ENCODE measurements at regions not wholly inside any gene's neighbourhood (a gene's known extent, or its start where the extent isn't known, plus 50 kb on each side); places are given as distances from the start of the nearest gene placed in this dataset.

DNA sequence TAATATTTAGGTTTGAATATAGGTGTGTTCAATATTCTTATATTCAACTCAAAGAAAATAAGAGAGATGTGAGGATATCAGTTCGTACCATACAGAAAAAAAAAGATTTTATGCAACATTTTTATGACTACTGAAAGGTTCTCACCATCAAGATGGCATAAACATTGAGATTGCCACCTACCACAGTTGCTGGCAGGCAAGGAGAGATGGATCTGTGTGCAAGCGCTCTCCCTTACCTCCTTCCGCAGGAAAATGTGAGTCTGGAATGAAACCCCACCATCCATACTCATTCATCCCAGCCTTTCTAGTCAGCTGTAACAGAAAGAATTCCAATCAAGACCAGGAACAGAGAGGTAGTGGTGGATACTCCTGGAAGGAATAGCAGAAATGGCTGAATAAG, 376.9 kb downstream of the PPP3CA start:
- Histone ChIP-seq H3K4me1 (ENCODE audit: control insufficient read depth, insufficient read depth, low read length) (no peaks in the 10 kb centered on the region), H3K27me3 (ENCODE audit: control insufficient read depth, insufficient read depth, low read length) (no peaks in the 10 kb centered on the region), H3K36me3 (ENCODE audit: control insufficient read depth, insufficient read depth, low read length) (no peaks in the 10 kb centered on the region), H3K4me3 (ENCODE audit: low read length) (no peak overlapping the region), H3K9ac (ENCODE audit: low read length) (no peak overlapping the region), H3K9me3 (ENCODE audit: control insufficient read depth, low read length) (no peaks in the 10 kb centered on the region)

DNA sequence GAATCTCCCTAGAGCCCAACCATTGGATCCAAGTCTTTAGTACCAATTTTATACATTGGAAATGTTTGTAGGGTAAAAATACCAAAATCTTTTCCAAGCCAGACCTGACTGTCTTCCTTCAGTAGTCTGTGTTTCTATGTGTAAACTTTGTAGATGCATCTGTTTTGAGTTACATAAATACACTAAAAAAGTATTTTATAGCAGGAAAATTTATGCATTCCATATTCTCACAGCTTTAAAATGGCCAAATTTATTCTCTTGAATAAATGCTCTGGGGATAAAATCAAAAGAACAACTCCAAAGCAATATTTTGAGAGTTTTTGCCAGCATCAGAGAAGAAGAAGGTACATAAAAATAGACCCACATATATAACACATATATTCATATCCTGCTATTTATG, 377.4 kb downstream of the PPP3CA start:
- Histone ChIP-seq H3K9me3 (ENCODE audit: control insufficient read depth, low read length) (no peaks in the 10 kb centered on the region), H3K9ac (ENCODE audit: low read length) (no peak overlapping the region), H3K4me1 (ENCODE audit: control insufficient read depth, insufficient read depth, low read length) (no peaks in the 10 kb centered on the region), H3K27me3 (ENCODE audit: control insufficient read depth, insufficient read depth, low read length) (no peaks in the 10 kb centered on the region), H3K4me3 (ENCODE audit: low read length) (no peak overlapping the region), H3K36me3 (ENCODE audit: control insufficient read depth, insufficient read depth, low read length) (no peaks in the 10 kb centered on the region)

DNA sequence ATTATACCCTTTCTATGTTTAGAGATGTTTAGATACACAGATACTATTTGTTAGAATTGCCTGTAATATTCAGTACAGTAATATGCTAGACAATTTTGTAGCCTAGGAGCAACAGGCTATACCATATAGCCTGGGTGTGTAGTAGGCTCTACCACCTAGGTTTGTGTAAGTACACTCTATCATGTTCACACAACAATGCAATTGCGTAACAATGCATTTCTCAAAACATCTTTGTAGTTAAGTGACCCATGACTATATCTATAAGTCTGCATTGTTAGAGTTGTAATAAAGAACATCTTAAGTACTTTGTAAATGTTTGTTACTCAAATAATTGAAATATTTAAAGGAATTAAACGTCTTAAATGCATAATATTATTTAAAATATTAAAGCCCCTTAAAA, 379.3 kb downstream of the PPP3CA start:
- Histone ChIP-seq H3K9me3 (ENCODE audit: control insufficient read depth, low read length) (no peaks in the 10 kb centered on the region), H3K27me3 (ENCODE audit: control insufficient read depth, insufficient read depth, low read length) (no peaks in the 10 kb centered on the region), H3K36me3 (ENCODE audit: control insufficient read depth, insufficient read depth, low read length) (no peaks in the 10 kb centered on the region), H3K4me3 (ENCODE audit: low read length) (no peak overlapping the region), H3K9ac (ENCODE audit: low read length) (no peak overlapping the region), H3K4me1 (ENCODE audit: control insufficient read depth, insufficient read depth, low read length) (no peaks in the 10 kb centered on the region)

DNA sequence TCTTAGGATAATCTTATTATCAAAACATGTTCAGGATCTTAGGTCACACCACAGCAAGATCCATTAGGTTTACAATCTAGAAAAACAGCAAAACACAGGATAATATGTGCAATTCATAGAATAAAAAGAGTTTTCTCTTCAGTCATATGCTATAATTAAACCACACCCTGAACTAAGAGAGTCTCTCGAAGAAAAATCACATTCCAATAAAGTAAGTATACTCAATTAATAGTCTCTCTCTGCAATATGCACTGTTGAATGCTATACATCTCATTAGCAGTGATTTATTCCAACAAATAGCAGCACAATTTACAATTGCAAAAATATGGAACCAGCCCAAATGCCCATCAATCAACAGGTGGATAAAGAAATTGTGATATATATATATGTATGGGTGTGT, 383.7 kb downstream of the PPP3CA start:
- no peak overlapping the region for H3K9ac ChIP-seq (ENCODE audit: low read length)
- H3K9me3 ChIP-seq (ENCODE audit: control insufficient read depth, low read length) = no peaks in the 10 kb centered on the region
- no peaks in the 10 kb centered on the region for H3K4me1 ChIP-seq (ENCODE audit: control insufficient read depth, insufficient read depth, low read length)
- no peak overlapping the region for H3K4me3 ChIP-seq (ENCODE audit: low read length)
- no peaks in the 10 kb centered on the region for H3K27me3 ChIP-seq (ENCODE audit: control insufficient read depth, insufficient read depth, low read length)
- H3K36me3 ChIP-seq (ENCODE audit: control insufficient read depth, insufficient read depth, low read length) = no peaks in the 10 kb centered on the region

DNA sequence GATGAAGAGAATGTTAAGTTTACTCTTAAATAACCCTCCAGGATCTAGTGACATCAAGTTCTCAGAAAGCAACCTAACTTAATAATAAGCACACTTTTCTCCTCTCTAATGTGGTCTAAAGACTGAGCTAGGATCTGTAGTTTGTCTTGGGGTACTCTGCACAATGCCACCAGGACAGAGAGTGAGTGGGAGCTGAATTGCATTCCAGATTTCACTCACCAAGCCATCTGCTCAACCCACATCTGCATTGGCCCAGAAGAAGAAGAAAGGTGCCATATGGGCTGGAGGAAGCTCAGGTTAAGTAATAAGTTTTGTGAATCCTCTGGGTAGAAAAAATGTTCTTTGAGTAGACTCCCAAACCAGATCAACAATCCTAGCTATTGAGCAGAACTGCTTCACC, 384.6 kb downstream of the PPP3CA start:
- no peak overlapping the region for H3K9ac ChIP-seq (ENCODE audit: low read length)
- H3K4me3 ChIP-seq (ENCODE audit: low read length) = no peak overlapping the region
- H3K36me3 ChIP-seq (ENCODE audit: control insufficient read depth, insufficient read depth, low read length) = no peaks in the 10 kb centered on the region
- no peaks in the 10 kb centered on the region for H3K9me3 ChIP-seq (ENCODE audit: control insufficient read depth, low read length)
- H3K4me1 ChIP-seq (ENCODE audit: control insufficient read depth, insufficient read depth, low read length) = no peaks in the 10 kb centered on the region
- no peaks in the 10 kb centered on the region for H3K27me3 ChIP-seq (ENCODE audit: control insufficient read depth, insufficient read depth, low read length)

DNA sequence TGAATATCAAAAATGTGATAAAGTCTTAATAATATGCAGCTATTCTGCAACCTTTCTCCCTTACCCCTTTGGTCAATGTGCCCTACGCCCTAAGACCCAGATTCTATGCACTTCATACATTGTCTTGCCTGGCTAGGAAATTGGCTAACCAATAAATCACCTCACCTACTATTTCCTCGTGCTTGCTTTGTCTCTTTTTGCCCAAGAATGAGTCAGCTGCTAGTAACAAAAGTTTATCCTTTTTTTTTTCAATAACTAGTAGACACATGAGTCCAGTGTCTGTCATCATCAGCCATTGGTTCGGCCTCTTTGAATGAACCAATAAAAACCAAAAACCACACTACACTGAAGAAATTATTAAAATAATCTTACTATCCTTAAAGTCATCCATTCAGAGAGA, 387.1 kb downstream of the PPP3CA start:
- Histone ChIP-seq H3K4me3 (ENCODE audit: low read length) (no peak overlapping the region), H3K4me1 (ENCODE audit: control insufficient read depth, insufficient read depth, low read length) (no peaks in the 10 kb centered on the region), H3K9ac (ENCODE audit: low read length) (no peak overlapping the region), H3K27me3 (ENCODE audit: control insufficient read depth, insufficient read depth, low read length) (no peaks in the 10 kb centered on the region), H3K36me3 (ENCODE audit: control insufficient read depth, insufficient read depth, low read length) (no peaks in the 10 kb centered on the region), H3K9me3 (ENCODE audit: control insufficient read depth, low read length) (no peaks in the 10 kb centered on the region)

DNA sequence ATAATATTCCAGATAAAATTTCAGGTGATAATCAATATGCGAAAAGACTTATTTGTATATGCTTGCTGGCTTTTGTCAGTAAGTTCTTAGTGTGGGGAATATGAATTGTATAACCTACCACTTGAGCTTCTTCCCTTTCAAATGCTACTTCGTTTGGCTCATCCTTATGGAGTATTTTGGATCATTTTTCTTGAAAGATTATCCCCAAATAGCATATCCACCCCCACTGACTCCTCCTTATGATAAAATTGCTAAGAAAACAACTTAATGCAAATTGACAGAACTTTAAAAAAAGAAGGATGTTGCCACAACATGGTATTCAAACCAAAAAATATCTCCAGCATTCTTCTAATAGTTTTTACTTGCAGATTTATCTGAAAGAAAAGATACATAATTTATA, 393.3 kb downstream of the PPP3CA start:
- no peaks in the 10 kb centered on the region for H3K9me3 ChIP-seq (ENCODE audit: control insufficient read depth, low read length)
- H3K4me3 ChIP-seq (ENCODE audit: low read length) = no peak overlapping the region
- H3K36me3 ChIP-seq (ENCODE audit: control insufficient read depth, insufficient read depth, low read length) = no peaks in the 10 kb centered on the region
- no peaks in the 10 kb centered on the region for H3K27me3 ChIP-seq (ENCODE audit: control insufficient read depth, insufficient read depth, low read length)
- H3K9ac ChIP-seq (ENCODE audit: low read length) = no peak overlapping the region
- H3K4me1 ChIP-seq (ENCODE audit: control insufficient read depth, insufficient read depth, low read length) = no peaks in the 10 kb centered on the region

DNA sequence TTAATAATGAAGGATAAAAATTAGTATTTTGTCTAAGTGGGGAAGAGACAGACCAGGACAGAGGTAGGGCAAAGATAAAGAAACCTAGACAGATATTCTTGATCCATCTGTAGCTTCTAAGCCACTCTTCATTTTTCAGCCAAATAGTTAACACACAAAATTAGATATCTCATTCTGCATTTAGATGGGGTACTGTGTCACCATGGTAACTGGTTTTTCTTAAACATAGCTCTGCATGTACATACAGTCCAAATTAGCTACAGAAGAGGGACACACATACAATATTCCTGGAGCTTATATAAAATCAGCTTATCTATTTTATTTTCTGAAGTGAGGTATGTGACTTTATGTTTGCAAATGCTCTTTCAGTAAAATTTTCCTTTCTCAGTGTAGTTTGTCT, 393.7 kb downstream of the PPP3CA start:
- H3K9ac ChIP-seq (ENCODE audit: low read length) = no peak overlapping the region
- H3K36me3 ChIP-seq (ENCODE audit: control insufficient read depth, insufficient read depth, low read length) = no peaks in the 10 kb centered on the region
- H3K4me1 ChIP-seq (ENCODE audit: control insufficient read depth, insufficient read depth, low read length) = no peaks in the 10 kb centered on the region
- H3K9me3 ChIP-seq (ENCODE audit: control insufficient read depth, low read length) = no peaks in the 10 kb centered on the region
- no peak overlapping the region for H3K4me3 ChIP-seq (ENCODE audit: low read length)
- no peaks in the 10 kb centered on the region for H3K27me3 ChIP-seq (ENCODE audit: control insufficient read depth, insufficient read depth, low read length)

DNA sequence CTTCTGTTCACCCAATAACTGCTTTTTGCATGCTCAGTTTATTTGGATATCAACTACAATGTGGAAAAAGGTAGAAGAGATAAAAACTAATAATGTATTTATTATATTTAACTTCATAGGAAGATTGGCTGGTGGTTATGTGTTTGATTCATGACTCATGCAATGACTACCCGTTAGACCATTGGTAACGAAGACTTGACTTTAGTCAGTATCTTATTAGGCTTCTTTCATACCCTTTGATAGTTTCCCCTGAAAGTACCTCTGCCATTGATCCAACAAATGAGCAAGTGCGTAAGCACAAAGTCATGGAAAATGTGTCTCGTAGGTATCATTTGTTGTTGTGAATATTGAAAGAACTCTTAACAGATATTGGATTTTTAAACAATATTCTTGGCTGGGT, 394.7 kb downstream of the PPP3CA start:
- Histone ChIP-seq H3K27me3 (ENCODE audit: control insufficient read depth, insufficient read depth, low read length) (no peaks in the 10 kb centered on the region), H3K9me3 (ENCODE audit: control insufficient read depth, low read length) (no peaks in the 10 kb centered on the region), H3K4me3 (ENCODE audit: low read length) (no peak overlapping the region), H3K36me3 (ENCODE audit: control insufficient read depth, insufficient read depth, low read length) (no peaks in the 10 kb centered on the region), H3K9ac (ENCODE audit: low read length) (no peak overlapping the region), H3K4me1 (ENCODE audit: control insufficient read depth, insufficient read depth, low read length) (no peaks in the 10 kb centered on the region)

DNA sequence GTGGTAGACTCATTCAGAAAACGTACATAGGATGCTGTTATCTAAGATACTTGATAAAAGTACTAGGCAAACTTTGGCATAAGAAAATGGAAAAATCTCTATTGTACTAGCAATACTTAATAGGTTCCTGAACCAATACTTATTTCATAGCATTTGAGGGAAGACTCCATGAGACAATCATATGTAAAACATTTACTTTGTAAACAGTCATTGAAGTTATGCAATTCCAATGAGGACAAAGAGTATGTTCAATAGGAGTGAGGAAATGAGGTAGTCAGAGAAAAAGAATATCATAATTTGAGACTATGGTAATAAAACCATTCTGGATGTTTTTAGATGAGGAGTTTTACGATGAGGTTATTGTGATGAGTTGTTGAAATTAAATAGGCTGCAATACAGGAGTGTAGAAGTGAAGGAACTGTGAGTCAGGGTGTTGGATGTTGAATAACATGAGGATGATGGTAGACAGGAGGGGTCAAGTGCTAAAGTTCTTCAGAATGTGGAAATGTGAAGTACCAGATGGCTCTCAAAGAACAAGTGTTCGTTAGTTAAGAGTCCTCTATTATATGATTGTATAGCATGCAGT, 397.9 kb downstream of the PPP3CA start:
- no peaks in the 10 kb centered on the region for H3K9me3 ChIP-seq (ENCODE audit: control insufficient read depth, low read length)
- H3K4me3 ChIP-seq (ENCODE audit: low read length) = no peak overlapping the region
- H3K9ac ChIP-seq (ENCODE audit: low read length) = no peak overlapping the region
- no peaks in the 10 kb centered on the region for H3K4me1 ChIP-seq (ENCODE audit: control insufficient read depth, insufficient read depth, low read length)
- no peaks in the 10 kb centered on the region for H3K36me3 ChIP-seq (ENCODE audit: control insufficient read depth, insufficient read depth, low read length)
- no peaks in the 10 kb centered on the region for H3K27me3 ChIP-seq (ENCODE audit: control insufficient read depth, insufficient read depth, low read length)

DNA sequence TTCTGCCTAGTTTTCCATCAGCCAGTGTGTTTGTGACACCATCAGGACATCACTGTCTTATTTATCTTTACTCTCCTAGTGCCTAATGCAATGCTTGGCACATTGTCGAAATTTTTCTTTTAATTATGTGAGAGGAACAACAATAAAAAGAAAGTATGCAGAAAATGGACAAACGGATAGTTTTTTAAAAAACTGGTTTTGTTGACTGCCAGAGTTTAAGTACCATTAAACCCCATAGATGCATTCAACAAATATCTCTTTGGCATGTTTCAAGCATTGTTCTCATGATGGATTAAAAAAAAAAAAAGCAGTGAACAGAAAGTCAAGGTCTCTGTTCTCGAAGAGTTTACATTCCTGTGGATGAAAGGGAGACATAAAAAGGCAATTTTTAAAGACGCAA, 398.4 kb downstream of the PPP3CA start:
- Histone ChIP-seq H3K9me3 (ENCODE audit: control insufficient read depth, low read length) (no peaks in the 10 kb centered on the region), H3K27me3 (ENCODE audit: control insufficient read depth, insufficient read depth, low read length) (no peaks in the 10 kb centered on the region), H3K9ac (ENCODE audit: low read length) (no peak overlapping the region), H3K4me3 (ENCODE audit: low read length) (no peak overlapping the region), H3K4me1 (ENCODE audit: control insufficient read depth, insufficient read depth, low read length) (no peaks in the 10 kb centered on the region), H3K36me3 (ENCODE audit: control insufficient read depth, insufficient read depth, low read length) (no peaks in the 10 kb centered on the region)

DNA sequence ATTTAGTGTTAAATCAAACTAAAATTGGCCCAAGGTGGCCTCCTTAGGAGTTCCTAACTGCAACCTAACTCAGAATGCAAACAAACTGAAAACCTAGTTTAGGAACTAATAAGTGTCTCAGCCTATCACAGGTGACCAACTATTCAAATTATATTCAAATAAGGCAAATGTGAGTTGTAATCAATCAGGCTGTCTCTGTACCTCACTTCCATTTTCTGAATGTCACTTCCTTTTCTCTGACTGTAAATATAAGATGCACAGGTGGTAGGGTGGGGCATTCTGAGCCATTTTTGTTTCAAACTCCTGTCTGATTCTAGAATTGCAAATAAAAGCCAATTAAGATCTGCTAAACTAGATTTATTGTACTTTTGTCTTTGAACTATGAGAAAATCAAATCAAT, 401.5 kb downstream of the PPP3CA start:
- no peaks in the 10 kb centered on the region for H3K36me3 ChIP-seq (ENCODE audit: control insufficient read depth, insufficient read depth, low read length)
- H3K4me1 ChIP-seq (ENCODE audit: control insufficient read depth, insufficient read depth, low read length) = no peaks in the 10 kb centered on the region
- H3K4me3 ChIP-seq (ENCODE audit: low read length) = no peak overlapping the region
- H3K27me3 ChIP-seq (ENCODE audit: control insufficient read depth, insufficient read depth, low read length) = no peaks in the 10 kb centered on the region
- no peaks in the 10 kb centered on the region for H3K9me3 ChIP-seq (ENCODE audit: control insufficient read depth, low read length)
- no peak overlapping the region for H3K9ac ChIP-seq (ENCODE audit: low read length)

DNA sequence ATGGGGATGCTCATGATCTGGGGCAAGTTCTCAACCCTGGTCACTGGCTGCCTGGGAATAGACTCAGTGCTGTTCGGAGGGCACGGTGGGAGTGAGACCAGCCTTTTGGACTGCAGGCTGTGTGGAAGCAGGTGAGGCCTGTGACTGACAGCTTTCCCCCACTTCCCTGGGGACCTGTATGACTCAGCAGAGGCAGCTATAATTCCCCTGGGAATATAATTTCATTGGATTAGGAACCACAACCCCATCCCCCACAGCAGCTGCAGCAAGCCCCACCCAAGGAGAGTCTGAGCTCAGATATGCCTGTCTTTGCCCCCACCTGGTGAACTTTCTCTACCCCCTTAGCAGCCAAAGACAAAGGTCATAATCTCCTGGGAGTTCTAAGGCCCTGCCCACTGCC, 408.6 kb downstream of the PPP3CA start:
- Histone ChIP-seq H3K27me3 (ENCODE audit: control insufficient read depth, insufficient read depth, low read length) (no peaks in the 10 kb centered on the region), H3K36me3 (ENCODE audit: control insufficient read depth, insufficient read depth, low read length) (no peaks in the 10 kb centered on the region), H3K9me3 (ENCODE audit: control insufficient read depth, low read length) (no peaks in the 10 kb centered on the region), H3K4me3 (ENCODE audit: low read length) (no peak overlapping the region), H3K9ac (ENCODE audit: low read length) (no peak overlapping the region), H3K4me1 (ENCODE audit: control insufficient read depth, insufficient read depth, low read length) (no peaks in the 10 kb centered on the region)

Data from mucosa of stomach (tissue), 1 donor.